ENCODE measurements at regions not wholly inside any gene's neighbourhood (a gene's known extent, or its start where the extent isn't known, plus 50 kb on each side); places are given as distances from the start of the nearest gene placed in this dataset.

GRCh38 chr6:133693565-133693964 is 195.3 kb upstream of the TCF21 start:
- no peak for DNase-seq (ENCODE audit: low read depth, low spot score)

- DNase-seq (ENCODE audit: low read depth, low spot score), result no peak
Measured at GRCh38 chr6:133697185-133697584, 191.7 kb upstream of the TCF21 start.

- no peak for DNase-seq (ENCODE audit: low read depth, low spot score)
Measured at GRCh38 chr6:133697666-133698065, 191.2 kb upstream of the TCF21 start.

- no peak for DNase-seq (ENCODE audit: low read depth, low spot score)
Measured at GRCh38 chr6:133698272-133698671, 190.6 kb upstream of the TCF21 start.

GRCh38 chr6:133699741-133700385 is 189.1 kb upstream of the TCF21 start:
- no peak for DNase-seq (ENCODE audit: low read depth, low spot score)

- no peak for DNase-seq (ENCODE audit: low read depth, low spot score)
Measured at GRCh38 chr6:133701633-133702331, 187.1 kb upstream of the TCF21 start.

- DNase-seq (ENCODE audit: low read depth, low spot score), result no peak
Measured at GRCh38 chr6:133704371-133704770, 184.5 kb upstream of the TCF21 start.

GRCh38 chr6:133705066-133705465 is 183.8 kb upstream of the TCF21 start:
- no peak for DNase-seq (ENCODE audit: low read depth, low spot score)

GRCh38 chr6:133705731-133706130 is 183.2 kb upstream of the TCF21 start:
- DNase-seq (ENCODE audit: low read depth, low spot score), result no peak

- no peak for DNase-seq (ENCODE audit: low read depth, low spot score)
Measured at GRCh38 chr6:133707456-133707855, 181.5 kb upstream of the TCF21 start.

- no peak for DNase-seq (ENCODE audit: low read depth, low spot score)
Measured at GRCh38 chr6:133710826-133711225, 178.1 kb upstream of the TCF21 start.

- DNase-seq (ENCODE audit: low read depth, low spot score), result no peak
Measured at GRCh38 chr6:133715270-133715669, 173.6 kb upstream of the TCF21 start.

GRCh38 chr6:133724726-133725125 is 164.2 kb upstream of the TCF21 start:
- DNase-seq (ENCODE audit: low read depth, low spot score), result no peak

GRCh38 chr6:133726188-133726587 is 162.7 kb upstream of the TCF21 start:
- no peak for DNase-seq (ENCODE audit: low read depth, low spot score)

GRCh38 chr6:133730881-133731280 is 158.0 kb upstream of the TCF21 start:
- no peak for DNase-seq (ENCODE audit: low read depth, low spot score)

- no peak for DNase-seq (ENCODE audit: low read depth, low spot score)
Measured at GRCh38 chr6:133740218-133740617, 148.7 kb upstream of the TCF21 start.

- DNase-seq (ENCODE audit: low read depth, low spot score), result no peak
Measured at GRCh38 chr6:133740816-133741215, 148.1 kb upstream of the TCF21 start.

- DNase-seq (ENCODE audit: low read depth, low spot score), result no peak
Measured at GRCh38 chr6:133741375-133741861, 147.5 kb upstream of the TCF21 start.

GRCh38 chr6:133743621-133744020 is 145.3 kb upstream of the TCF21 start:
- DNase-seq (ENCODE audit: low read depth, low spot score), result no peak

- DNase-seq (ENCODE audit: low read depth, low spot score), result no peak
Measured at GRCh38 chr6:133746417-133746770, 142.5 kb upstream of the TCF21 start.

GRCh38 chr6:133748628-133749027 is 140.3 kb upstream of the TCF21 start:
- DNase-seq (ENCODE audit: low read depth, low spot score), result no peak

GRCh38 chr6:133749427-133749826 is 139.5 kb upstream of the TCF21 start:
- no peak for DNase-seq (ENCODE audit: low read depth, low spot score)

- DNase-seq (ENCODE audit: low read depth, low spot score), result no peak
Measured at GRCh38 chr6:133752129-133752528, 136.8 kb upstream of the TCF21 start.
